ENCODE measurements at regions not wholly inside any gene's neighbourhood (a gene's known extent, or its start where the extent isn't known, plus 50 kb on each side); places are given as distances from the start of the nearest gene placed in this dataset.

GRCh38 chr5:5546408-5546807 is 123.9 kb downstream of the ICE1 start:
- no peak overlapping the region for H3K27ac ChIP-seq
- TF ChIP-seq CTCF (conservative IDR thresholded peaks at IDR 0.05), result no peak
- TF ChIP-seq ZFX (IDR thresholded peaks at IDR 0.05), result no peak

- no peak for TF ChIP-seq ZFX (IDR thresholded peaks at IDR 0.05)
- TF ChIP-seq CTCF (conservative IDR thresholded peaks at IDR 0.05), result no peak
Observed at GRCh38 chr5:5544094-5544663, 121.7 kb downstream of the ICE1 start.

GRCh38 chr5:5542654-5543053 is 120.2 kb downstream of the ICE1 start:
- no peak overlapping the region for H3K27ac ChIP-seq
- TF ChIP-seq CTCF (conservative IDR thresholded peaks at IDR 0.05) (no peak), ZFX (IDR thresholded peaks at IDR 0.05) (no peak)

More at GRCh38 chr5:5544094-5544663, 121.7 kb downstream of the ICE1 start:
- H3K27ac ChIP-seq, result no peak overlapping the region

- no peak overlapping the region for H3K27ac ChIP-seq
- TF ChIP-seq CTCF (conservative IDR thresholded peaks at IDR 0.05), result no peak
- no peak for TF ChIP-seq ZFX (IDR thresholded peaks at IDR 0.05)
Observed at GRCh38 chr5:5540065-5540464, 117.6 kb downstream of the ICE1 start.
